Liver (tissue), 3 donors: ENCODE measurements at regions not wholly inside any gene's neighbourhood (a gene's known extent, or its start where the extent isn't known, plus 50 kb on each side); places are given as distances from the start of the nearest gene placed in this dataset.

Source experiments
- RXRA ChIP-seq, 2 donors: IDR thresholded peaks; 2 replicates each; pipeline ENCODE4 v1.6.1; 2017 to 2018; ENCODE audit warnings: antibody characterized with exemption in 2 of 2, mild to moderate bottlenecking in 1 of 2
- SP1 ChIP-seq: IDR thresholded peaks from 2 replicates; pipeline ENCODE4 v1.6.1; 2018; ENCODE audit warnings: antibody characterized with exemption, mild to moderate bottlenecking
- TAF1 ChIP-seq: conservative IDR thresholded peaks from 2 replicates; pipeline ENCODE4 v1.6.1; 2016; ENCODE audit warnings: antibody characterized with exemption, mild to moderate bottlenecking
- TF ChIP-seq, protein P1 (sequence below): fragments of 150-350 bp; IDR thresholded peaks from 2 replicates; pipeline ENCODE4 v1.5.1; 2017; ENCODE audit warnings: improper control_type of control experiment, low read depth, low read length; ENCODE audit not compliant: missing input control
- donor health status: healthy.
- donor health status: healthy.

DNA sequence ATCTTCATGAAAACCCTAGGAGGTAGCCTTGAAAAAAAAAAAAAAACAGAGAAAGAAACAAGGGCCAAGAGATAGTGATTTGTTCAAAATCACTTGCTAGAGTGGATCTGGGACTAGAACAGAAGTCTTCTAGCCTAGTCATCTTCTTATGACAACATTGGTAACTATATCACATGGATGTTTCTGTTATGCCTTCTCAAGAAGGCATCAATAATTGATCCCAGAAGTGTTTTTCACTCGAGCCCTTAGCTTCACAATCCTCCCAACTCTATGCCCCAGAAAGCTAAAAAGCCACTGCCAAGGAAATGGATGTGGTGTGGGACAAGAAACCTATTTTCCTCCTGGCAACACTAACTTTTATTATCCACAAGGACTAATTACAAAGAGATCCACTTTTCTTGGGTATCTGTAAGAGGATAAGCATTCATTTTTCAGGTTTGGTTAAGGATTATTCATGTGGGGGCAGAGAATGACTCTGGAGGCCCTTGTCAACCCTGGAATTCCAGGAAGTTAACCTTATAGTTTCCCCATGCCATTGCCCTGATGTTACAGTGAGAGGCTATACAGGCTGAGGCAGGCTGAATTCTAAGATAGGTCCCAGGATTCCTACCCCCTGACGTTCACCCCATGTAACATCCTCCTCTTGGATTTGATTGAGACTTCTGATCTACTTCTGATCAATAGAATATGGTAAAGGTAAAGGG lies 67.7 kb upstream of the CPM start:
- no peak for TF ChIP-seq TAF1
- TF ChIP-seq, protein P1, sequence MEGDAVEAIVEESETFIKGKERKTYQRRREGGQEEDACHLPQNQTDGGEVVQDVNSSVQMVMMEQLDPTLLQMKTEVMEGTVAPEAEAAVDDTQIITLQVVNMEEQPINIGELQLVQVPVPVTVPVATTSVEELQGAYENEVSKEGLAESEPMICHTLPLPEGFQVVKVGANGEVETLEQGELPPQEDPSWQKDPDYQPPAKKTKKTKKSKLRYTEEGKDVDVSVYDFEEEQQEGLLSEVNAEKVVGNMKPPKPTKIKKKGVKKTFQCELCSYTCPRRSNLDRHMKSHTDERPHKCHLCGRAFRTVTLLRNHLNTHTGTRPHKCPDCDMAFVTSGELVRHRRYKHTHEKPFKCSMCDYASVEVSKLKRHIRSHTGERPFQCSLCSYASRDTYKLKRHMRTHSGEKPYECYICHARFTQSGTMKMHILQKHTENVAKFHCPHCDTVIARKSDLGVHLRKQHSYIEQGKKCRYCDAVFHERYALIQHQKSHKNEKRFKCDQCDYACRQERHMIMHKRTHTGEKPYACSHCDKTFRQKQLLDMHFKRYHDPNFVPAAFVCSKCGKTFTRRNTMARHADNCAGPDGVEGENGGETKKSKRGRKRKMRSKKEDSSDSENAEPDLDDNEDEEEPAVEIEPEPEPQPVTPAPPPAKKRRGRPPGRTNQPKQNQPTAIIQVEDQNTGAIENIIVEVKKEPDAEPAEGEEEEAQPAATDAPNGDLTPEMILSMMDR = no peak
- no peak for TF ChIP-seq SP1
- TF ChIP-seq RXRA (IDR thresholded peaks at IDR 0.05) = no peak
